ENCODE measurements at regions not wholly inside any gene's neighbourhood (a gene's known extent, or its start where the extent isn't known, plus 50 kb on each side); places are given as distances from the start of the nearest gene placed in this dataset.
A peak's percentile ranks its signal among the peaks of the same experiment; 100 is the strongest.

DNA sequence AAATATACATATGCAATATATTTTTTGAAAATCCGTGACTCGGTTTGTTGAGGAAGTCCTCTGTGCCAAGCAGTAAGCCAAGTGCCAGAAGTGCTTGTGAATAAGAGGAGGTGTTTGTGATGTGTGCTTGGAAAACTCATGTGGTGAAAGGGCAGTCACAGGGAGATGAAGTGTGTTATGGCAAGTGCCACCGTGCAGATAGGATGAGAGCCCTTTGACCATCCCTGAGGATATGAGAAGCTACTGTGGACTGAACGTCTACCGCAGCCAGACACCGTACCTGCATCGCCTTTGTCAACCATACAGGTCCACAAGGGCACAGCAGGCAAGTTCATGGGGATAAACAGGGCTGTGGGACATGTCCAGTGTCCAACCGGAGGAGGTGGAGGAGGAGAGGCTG is 288.9 kb upstream of the MYT1L start:
- TF ChIP-seq, protein P1, sequence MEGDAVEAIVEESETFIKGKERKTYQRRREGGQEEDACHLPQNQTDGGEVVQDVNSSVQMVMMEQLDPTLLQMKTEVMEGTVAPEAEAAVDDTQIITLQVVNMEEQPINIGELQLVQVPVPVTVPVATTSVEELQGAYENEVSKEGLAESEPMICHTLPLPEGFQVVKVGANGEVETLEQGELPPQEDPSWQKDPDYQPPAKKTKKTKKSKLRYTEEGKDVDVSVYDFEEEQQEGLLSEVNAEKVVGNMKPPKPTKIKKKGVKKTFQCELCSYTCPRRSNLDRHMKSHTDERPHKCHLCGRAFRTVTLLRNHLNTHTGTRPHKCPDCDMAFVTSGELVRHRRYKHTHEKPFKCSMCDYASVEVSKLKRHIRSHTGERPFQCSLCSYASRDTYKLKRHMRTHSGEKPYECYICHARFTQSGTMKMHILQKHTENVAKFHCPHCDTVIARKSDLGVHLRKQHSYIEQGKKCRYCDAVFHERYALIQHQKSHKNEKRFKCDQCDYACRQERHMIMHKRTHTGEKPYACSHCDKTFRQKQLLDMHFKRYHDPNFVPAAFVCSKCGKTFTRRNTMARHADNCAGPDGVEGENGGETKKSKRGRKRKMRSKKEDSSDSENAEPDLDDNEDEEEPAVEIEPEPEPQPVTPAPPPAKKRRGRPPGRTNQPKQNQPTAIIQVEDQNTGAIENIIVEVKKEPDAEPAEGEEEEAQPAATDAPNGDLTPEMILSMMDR (conservative IDR thresholded peaks at IDR 0.05): no peak
- no peak for TF ChIP-seq EZH2 (IDR thresholded peaks at IDR 0.05; ENCODE audit: low read depth)
- no peaks in the 10 kb centered on the region for H4K20me1 ChIP-seq (ENCODE audit: insufficient read depth)
- H3K27me3 ChIP-seq (ENCODE audit: insufficient read depth, low read depth): peaks cover 20% of the 10 kb centered on the region
- CTCF ChIA-PET: no interaction called here
- no peak overlapping the region for H3K27ac ChIP-seq
- POLR2A ChIA-PET (ENCODE audit: unreplicated experiment): no interaction called here
- no peak overlapping the region for H2AFZ ChIP-seq
- no peak overlapping the region for H3K4me3 ChIP-seq
- H3K9me3 ChIP-seq (ENCODE audit: insufficient read depth, low read depth): no peaks in the 10 kb centered on the region
- intact Hi-C loops (cut with micrococcal nuclease; ENCODE audit: unreplicated experiment): no loop called here
- no TSS peak for BruUV-seq (replicated peaks)
- no peaks in the 10 kb centered on the region for H3K9me2 ChIP-seq (ENCODE audit: insufficient read depth)
- no peaks in the 10 kb centered on the region for H3F3A ChIP-seq (ENCODE audit: insufficient read depth, low read depth)
- H3K4me2 ChIP-seq: no peak overlapping the region
- H3K4me1 ChIP-seq (replicated peaks; ENCODE audit: insufficient read depth): no peaks in the 10 kb centered on the region
- no peaks in the 10 kb centered on the region for H3K79me2 ChIP-seq (ENCODE audit: low read depth)
- no peaks in the 10 kb centered on the region for H3K36me3 ChIP-seq (ENCODE audit: low read depth)
- DNase-seq: no peak

DNA sequence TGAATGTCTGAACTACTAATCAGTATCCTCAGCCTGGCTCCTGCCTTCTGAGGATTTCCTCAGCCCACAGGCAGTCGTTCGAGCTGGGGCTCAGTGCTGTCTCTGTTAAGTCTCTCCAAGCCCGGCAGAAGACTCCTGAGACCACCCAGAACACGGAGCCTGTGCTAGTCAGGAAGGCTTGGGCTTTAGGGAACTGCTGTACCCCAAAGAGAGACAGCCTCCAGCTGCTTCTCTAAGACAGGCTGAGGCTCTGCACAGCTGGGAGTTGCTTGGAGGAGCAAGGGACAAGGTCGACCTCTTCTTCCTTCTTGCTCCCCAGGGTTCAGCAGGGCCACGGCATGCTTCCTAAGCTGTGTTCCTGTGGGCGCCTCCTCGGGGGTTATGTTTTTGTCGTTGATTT is 283.4 kb upstream of the MYT1L start:
- POLR2A ChIA-PET (ENCODE audit: unreplicated experiment): no interaction called here
- DNase-seq: no peak
- intact Hi-C loops (cut with micrococcal nuclease; ENCODE audit: unreplicated experiment): no loop called here
- H3K27me3 ChIP-seq (ENCODE audit: insufficient read depth, low read depth): no peaks in the 10 kb centered on the region
- no peak overlapping the region for H2AFZ ChIP-seq
- no peaks in the 10 kb centered on the region for H3K9me3 ChIP-seq (ENCODE audit: insufficient read depth, low read depth)
- no peaks in the 10 kb centered on the region for H3K36me3 ChIP-seq (ENCODE audit: low read depth)
- no peak for TF ChIP-seq EZH2 (IDR thresholded peaks at IDR 0.05; ENCODE audit: low read depth)
- TF ChIP-seq, protein P1 (conservative IDR thresholded peaks at IDR 0.05): no peak
- H4K20me1 ChIP-seq (ENCODE audit: insufficient read depth): no peaks in the 10 kb centered on the region
- BruUV-seq (replicated peaks): no TSS peak
- H3K79me2 ChIP-seq (ENCODE audit: low read depth): no peaks in the 10 kb centered on the region
- no peaks in the 10 kb centered on the region for H3F3A ChIP-seq (ENCODE audit: insufficient read depth, low read depth)
- no peak overlapping the region for H3K4me3 ChIP-seq
- CTCF ChIA-PET: no interaction called here
- no peak overlapping the region for H3K27ac ChIP-seq
- no peak overlapping the region for H3K4me2 ChIP-seq
- no peaks in the 10 kb centered on the region for H3K4me1 ChIP-seq (replicated peaks; ENCODE audit: insufficient read depth)
- no peaks in the 10 kb centered on the region for H3K9me2 ChIP-seq (ENCODE audit: insufficient read depth)

DNA sequence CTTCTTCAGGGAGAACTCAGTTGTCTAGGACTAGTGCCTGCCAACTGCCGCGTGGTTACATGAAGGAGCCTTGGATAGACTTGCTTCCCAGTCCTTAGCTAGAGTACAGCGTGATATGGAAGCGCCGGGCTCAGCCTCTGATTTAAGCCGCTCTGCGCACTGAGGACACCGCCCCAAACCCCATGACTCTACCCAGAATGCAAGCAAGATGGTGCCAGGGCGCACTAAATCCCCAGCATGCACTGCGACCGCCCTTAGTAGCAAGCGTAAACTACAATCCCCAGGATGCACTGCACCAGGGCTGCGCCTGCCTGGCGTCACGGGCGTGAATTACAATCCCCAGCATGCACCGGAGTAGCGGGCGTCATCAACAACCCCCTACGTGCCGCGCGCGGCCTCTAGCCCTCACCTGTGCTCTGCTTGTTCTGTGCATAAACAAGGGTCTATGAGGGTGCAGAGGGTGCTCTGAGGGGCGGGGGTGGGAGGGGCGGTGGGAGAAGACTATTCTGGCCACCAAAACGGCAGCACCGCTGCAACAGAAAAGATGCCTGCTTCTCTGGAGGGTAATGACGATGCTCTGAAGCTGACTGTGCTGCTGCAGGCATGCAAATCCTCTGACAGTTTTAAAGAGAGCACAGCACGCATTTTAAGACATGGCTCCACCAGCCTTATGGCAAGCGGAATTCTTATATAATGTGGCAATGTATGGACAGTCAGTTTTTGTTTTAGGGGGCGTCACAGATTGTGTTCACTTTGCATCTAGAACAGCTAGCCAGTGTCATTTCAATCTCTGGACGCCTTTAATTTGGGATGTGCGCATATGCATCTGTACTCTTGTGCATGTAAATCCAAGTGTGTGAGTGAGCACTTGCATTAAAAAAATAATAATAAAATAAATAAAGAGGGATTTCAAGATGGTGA is 282.5 kb upstream of the MYT1L start:
- Histone ChIP-seq H3K4me2 (peak overlapping the region; percentile 82), H3K9me3 (ENCODE audit: insufficient read depth, low read depth) (no peaks in the 10 kb centered on the region), H3K36me3 (ENCODE audit: low read depth) (no peaks in the 10 kb centered on the region), H3K79me2 (ENCODE audit: low read depth) (no peaks in the 10 kb centered on the region), H2AFZ (peak overlapping the region; percentile 90), H4K20me1 (ENCODE audit: insufficient read depth) (no peaks in the 10 kb centered on the region), H3K4me1 (replicated peaks; ENCODE audit: insufficient read depth) (no peaks in the 10 kb centered on the region), H3K27ac (no peak overlapping the region), H3F3A (ENCODE audit: insufficient read depth, low read depth) (no peaks in the 10 kb centered on the region), H3K4me3 (peak overlapping the region; percentile 56), H3K27me3 (ENCODE audit: insufficient read depth, low read depth) (0 out of 2 replicates have a peak, but pooled peaks cover under 1% of the 10 kb centered on the region), H3K9me2 (ENCODE audit: insufficient read depth) (no peaks in the 10 kb centered on the region)
- ChIA-PET POLR2A (ENCODE audit: unreplicated experiment) (no interaction called here), CTCF (no interaction called here)
- TF ChIP-seq, protein P1 (conservative IDR thresholded peaks at IDR 0.05): no peak
- DNase-seq: peak in 1 of 2 experiments; percentile 55
- BruUV-seq (replicated peaks): no TSS peak
- intact Hi-C loops (cut with micrococcal nuclease; ENCODE audit: unreplicated experiment): no loop called here

Measured in PC-9 (cell line).